Ishikawa (cell line): ENCODE measurements at regions not wholly inside any gene's neighbourhood (a gene's known extent, or its start where the extent isn't known, plus 50 kb on each side); places are given as distances from the start of the nearest gene placed in this dataset.

Source experiments
- CEBPB ChIP-seq: IDR thresholded peaks from 2 replicates; pipeline ENCODE4 v1.6.1; 2012
- CREB1 ChIP-seq: IDR thresholded peaks from 2 replicates; pipeline ENCODE4 v1.6.1; 2012; ENCODE audit warnings: low read depth
- EGR1 ChIP-seq: IDR thresholded peaks from 2 replicates; pipeline ENCODE4 v1.6.1; 2012
- EP300 ChIP-seq: IDR thresholded peaks from 2 replicates; pipeline ENCODE4 v1.6.1; 2012; ENCODE audit warnings: borderline replicate concordance
- FOXM1 ChIP-seq: IDR thresholded peaks from 2 replicates; pipeline ENCODE4 v1.6.1; 2012; ENCODE audit warnings: low read depth, borderline replicate concordance
- MAX ChIP-seq: IDR thresholded peaks from 2 replicates; pipeline ENCODE4 v1.6.1; 2012
- NFIC ChIP-seq: IDR thresholded peaks from 2 replicates; pipeline ENCODE4 v1.6.1; 2012
- RAD21 ChIP-seq: IDR thresholded peaks from 2 replicates; pipeline ENCODE4 v1.6.1; 2012; ENCODE audit warnings: low read depth
- REST ChIP-seq: IDR thresholded peaks from 2 replicates; pipeline ENCODE4 v1.6.1; 2012; ENCODE audit warnings: low read depth, mild to moderate bottlenecking
- TAF1 ChIP-seq: IDR thresholded peaks from 2 replicates; pipeline ENCODE4 v1.6.1; 2012; ENCODE audit warnings: low read depth, mild to moderate bottlenecking
- TCF12 ChIP-seq: IDR thresholded peaks from 2 replicates; pipeline ENCODE4 v1.6.1; 2012; ENCODE audit warnings: low read depth
- TEAD4 ChIP-seq: IDR thresholded peaks from 2 replicates; pipeline ENCODE4 v1.6.1; 2012
- USF1 ChIP-seq: IDR thresholded peaks from 2 replicates; pipeline ENCODE4 v1.6.1; 2012
- YY1 ChIP-seq: IDR thresholded peaks from 2 replicates; pipeline ENCODE4 v1.6.1; 2012; ENCODE audit warnings: low read depth
- ZBTB7A ChIP-seq: IDR thresholded peaks from 2 replicates; pipeline ENCODE4 v1.6.1; 2012; ENCODE audit warnings: low read depth

GRCh38 chr7:25853314-25853713, 298.7 kb upstream of the NFE2L3 start:
- TF ChIP-seq CEBPB (no peak), TEAD4 (no peak), ZBTB7A (no peak), RAD21 (no peak)

GRCh38 chr7:25854059-25854458, 297.9 kb upstream of the NFE2L3 start:
- TF ChIP-seq TAF1 (no peak), EP300 (no peak), CREB1 (no peak), CEBPB (no peak), MAX (no peak), TEAD4 (no peak), YY1 (no peak), NFIC (no peak), EGR1 (no peak), TCF12 (no peak), USF1 (no peak), ZBTB7A (no peak), FOXM1 (no peak), REST (no peak), RAD21 (no peak)

GRCh38 chr7:25854608-25855497, 297.1 kb upstream of the NFE2L3 start:
- TF ChIP-seq EGR1 = no peak
- no peak for TF ChIP-seq CEBPB
- TF ChIP-seq RAD21 = peak; percentile 39
- TF ChIP-seq ZBTB7A = no peak
- TF ChIP-seq REST = no peak
- TF ChIP-seq EP300 = no peak
- peak; percentile 69 for TF ChIP-seq USF1
- no peak for TF ChIP-seq TCF12
- no peak for TF ChIP-seq NFIC
- no peak for TF ChIP-seq CREB1
- TF ChIP-seq MAX = 0 out of 2 replicates have a peak, but pooled peaks have one; percentile 35
- no peak for TF ChIP-seq FOXM1
- no peak for TF ChIP-seq YY1
- TF ChIP-seq TEAD4 = no peak
- no peak; the same call in 1 of the 2 replicates for TF ChIP-seq TAF1

- TF ChIP-seq ZBTB7A (no peak), RAD21 (no peak), NFIC (no peak), MAX (no peak), TCF12 (no peak), YY1 (no peak), REST (no peak), EGR1 (no peak), CREB1 (no peak), TAF1 (no peak), TEAD4 (no peak), USF1 (no peak), CEBPB (no peak), FOXM1 (no peak), EP300 (no peak)
Observed at GRCh38 chr7:25855854-25856782, 295.9 kb upstream of the NFE2L3 start.
